HEK293T (cell line): ENCODE measurements at regions not wholly inside any gene's neighbourhood (a gene's known extent, or its start where the extent isn't known, plus 50 kb on each side); places are given as distances from the start of the nearest gene placed in this dataset.

Experiments
- ARNT ChIP-seq: fragments of 450-650 bp; IDR thresholded peaks from 2 replicates; pipeline ENCODE4 v1.6.1; 2017; ENCODE audit warnings: mild to moderate bottlenecking
- ELF4 ChIP-seq: fragments of 450-650 bp; IDR thresholded peaks from 2 replicates; pipeline ENCODE4 v1.6.1; 2017; ENCODE audit warnings: antibody characterized with exemption
- FOXA1 ChIP-seq: fragments of 450-650 bp; IDR thresholded peaks from 2 replicates; pipeline ENCODE4 v1.6.1; 2016; ENCODE audit warnings: mild to moderate bottlenecking
- FOXK2 ChIP-seq: fragments of 450-650 bp; IDR thresholded peaks from 2 replicates; pipeline ENCODE4 v1.6.1; 2016; ENCODE audit warnings: mild to moderate bottlenecking
- FOXM1 ChIP-seq: fragments of 450-650 bp; IDR thresholded peaks from 2 replicates; pipeline ENCODE4 v1.6.1; 2017; ENCODE audit warnings: mild to moderate bottlenecking, borderline replicate concordance
- HDGF ChIP-seq: fragments of 450-650 bp; IDR thresholded peaks from 2 replicates; pipeline ENCODE4 v1.6.1; 2017; ENCODE audit warnings: antibody characterized with exemption, borderline replicate concordance
- L3MBTL2 ChIP-seq: fragments of 450-650 bp; conservative IDR thresholded peaks from 2 replicates; pipeline ENCODE4 v1.6.1; 2016; ENCODE audit warnings: mild to moderate bottlenecking
- SP1 ChIP-seq: fragments of 450-650 bp; IDR thresholded peaks from 2 replicates; pipeline ENCODE4 v1.6.1; 2017
- TF ChIP-seq, protein P1 (sequence below): fragments of 450-650 bp; IDR thresholded peaks from 2 replicates; pipeline ENCODE4 v1.6.1; 2016

- TF ChIP-seq, protein P1, sequence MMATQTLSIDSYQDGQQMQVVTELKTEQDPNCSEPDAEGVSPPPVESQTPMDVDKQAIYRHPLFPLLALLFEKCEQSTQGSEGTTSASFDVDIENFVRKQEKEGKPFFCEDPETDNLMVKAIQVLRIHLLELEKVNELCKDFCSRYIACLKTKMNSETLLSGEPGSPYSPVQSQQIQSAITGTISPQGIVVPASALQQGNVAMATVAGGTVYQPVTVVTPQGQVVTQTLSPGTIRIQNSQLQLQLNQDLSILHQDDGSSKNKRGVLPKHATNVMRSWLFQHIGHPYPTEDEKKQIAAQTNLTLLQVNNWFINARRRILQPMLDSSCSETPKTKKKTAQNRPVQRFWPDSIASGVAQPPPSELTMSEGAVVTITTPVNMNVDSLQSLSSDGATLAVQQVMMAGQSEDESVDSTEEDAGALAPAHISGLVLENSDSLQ: no peak
- TF ChIP-seq SP1 (no peak), FOXK2 (no peak), L3MBTL2 (no peak), ARNT (no peak), ELF4 (no peak), FOXM1 (no peak), FOXA1 (no peak), HDGF (no peak)
These were observed 298.9 kb upstream of the CBLB start for GRCh38 chr3:106167728-106168127.
